H9 (cell line): ENCODE measurements at regions not wholly inside any gene's neighbourhood (a gene's known extent, or its start where the extent isn't known, plus 50 kb on each side); places are given as distances from the start of the nearest gene placed in this dataset.

ENCODE experiments used
- DNase-seq: peaks from one replicate; pipeline ENCODE4 v3.0.0-alpha.2; 2017
- H2AFZ ChIP-seq: one replicate; pipeline ENCODE4 v1.6.1; 2013; ENCODE audit warnings: mild to moderate bottlenecking, low read length, control low read depth, moderate library complexity
- H2AK5ac ChIP-seq: 2 replicates; pipeline ENCODE4 v1.6.1; 2013; ENCODE audit warnings: low read length, control low read depth, mixed read lengths; ENCODE audit not compliant: insufficient read length
- H2BK120ac ChIP-seq: one replicate; pipeline ENCODE4 v1.6.1; 2013; ENCODE audit warnings: low read depth, mild to moderate bottlenecking, low read length, control low read depth, inconsistent platforms; ENCODE audit not compliant: poor library complexity, severe bottlenecking
- H2BK12ac ChIP-seq: 2 replicates; pipeline ENCODE4 v1.6.1; 2013; ENCODE audit warnings: low read length, control low read depth, mixed read lengths, low read depth; ENCODE audit not compliant: insufficient read length
- H2BK15ac ChIP-seq: 2 replicates; pipeline ENCODE4 v1.6.1; 2013; ENCODE audit warnings: low read depth, low read length, control low read depth
- H2BK20ac ChIP-seq: one replicate; pipeline ENCODE4 v1.6.1; 2013; ENCODE audit warnings: low read depth, mild to moderate bottlenecking, low read length, control low read depth, inconsistent platforms; ENCODE audit not compliant: poor library complexity, severe bottlenecking
- H2BK5ac ChIP-seq: 2 replicates; pipeline ENCODE4 v1.6.1; 2013; ENCODE audit warnings: low read length, control low read depth, mixed read lengths; ENCODE audit not compliant: insufficient read length
- H3K14ac ChIP-seq: 2 replicates; pipeline ENCODE4 v1.6.1; 2013; ENCODE audit warnings: low read length, control low read depth; ENCODE audit not compliant: insufficient read depth
- H3K18ac ChIP-seq: 2 replicates; pipeline ENCODE4 v1.6.1; 2013; ENCODE audit warnings: low read depth, mild to moderate bottlenecking, mixed read lengths, low read length, control low read depth; ENCODE audit not compliant: insufficient read length
- H3K23ac ChIP-seq: 2 replicates; pipeline ENCODE4 v1.6.1; 2013; ENCODE audit warnings: low read length, control low read depth, mixed read lengths, low read depth; ENCODE audit not compliant: insufficient read length
- H3K23me2 ChIP-seq: 2 replicates; pipeline ENCODE4 v1.6.1; 2013; ENCODE audit warnings: low read depth, mild to moderate bottlenecking, mixed read lengths, low read length, control low read depth; ENCODE audit not compliant: insufficient read length, poor library complexity, severe bottlenecking
- H3K27ac ChIP-seq: 2 replicates; pipeline ENCODE4 v1.5.1; 2013; ENCODE audit warnings: low read length, control low read depth, mixed read lengths, low read depth; ENCODE audit not compliant: insufficient read length
- H3K27me3 ChIP-seq: 2 replicates; pipeline ENCODE4 v1.6.1; 2013; ENCODE audit warnings: low read length, control low read depth, inconsistent platforms; ENCODE audit not compliant: insufficient read depth
- H3K4ac ChIP-seq: 2 replicates; pipeline ENCODE4 v1.6.1; 2013; ENCODE audit warnings: low read depth, mild to moderate bottlenecking, control low read depth, inconsistent platforms, low read length, moderate library complexity
- H3K4me1 ChIP-seq: 2 replicates; pipeline ENCODE4 v1.6.1; 2013; ENCODE audit warnings: low read length, control low read depth, inconsistent platforms; ENCODE audit not compliant: insufficient read depth
- H3K4me2 ChIP-seq: 2 replicates; pipeline ENCODE4 v1.6.1; 2013; ENCODE audit warnings: low read length, control low read depth, mixed read lengths; ENCODE audit not compliant: insufficient read length, insufficient read depth
- H3K56ac ChIP-seq: 2 replicates; pipeline ENCODE4 v1.6.1; 2013; ENCODE audit warnings: low read depth, mild to moderate bottlenecking, mixed read lengths, low read length, control low read depth; ENCODE audit not compliant: insufficient read length
- H3K79me1 ChIP-seq: 2 replicates; pipeline ENCODE4 v1.6.1; 2013; ENCODE audit warnings: low read depth, mild to moderate bottlenecking, moderate library complexity, low read length, control low read depth, inconsistent platforms; ENCODE audit not compliant: insufficient read depth, poor library complexity, severe bottlenecking
- H3K79me2 ChIP-seq: 2 replicates; pipeline ENCODE4 v1.6.1; 2013; ENCODE audit warnings: low read length, control low read depth, inconsistent platforms; ENCODE audit not compliant: insufficient read depth
- H3K9ac ChIP-seq: 2 replicates; pipeline ENCODE4 v1.6.1; 2013; ENCODE audit warnings: low read length, control low read depth, mixed read lengths; ENCODE audit not compliant: insufficient read length; ENCODE audit errors: extremely low read depth
- H3K9me3 ChIP-seq: one replicate; pipeline ENCODE4 v1.6.1; 2013; ENCODE audit warnings: low read depth, low read length, inconsistent platforms; ENCODE audit not compliant: control insufficient read depth
- H3T11ph ChIP-seq: one replicate; pipeline ENCODE4 v1.6.1; 2013; ENCODE audit warnings: mild to moderate bottlenecking, low read length, control low read depth, inconsistent platforms
- H4K20me1 ChIP-seq: one replicate; pipeline ENCODE4 v1.6.1; 2013; ENCODE audit not compliant: control insufficient read depth, insufficient read length, insufficient read depth
- H4K5ac ChIP-seq: 2 replicates; pipeline ENCODE4 v1.6.1; 2013; ENCODE audit warnings: low read depth, mild to moderate bottlenecking, mixed read lengths, low read length, control low read depth; ENCODE audit not compliant: insufficient read length
- H4K8ac ChIP-seq: replicated peaks from 2 replicates; pipeline ENCODE4 v1.6.1; 2013; ENCODE audit warnings: low read length, control low read depth, mixed read lengths, low read depth; ENCODE audit not compliant: insufficient read length
- H4K91ac ChIP-seq: 2 replicates; pipeline ENCODE4 v1.6.1; 2013; ENCODE audit warnings: low read depth, mild to moderate bottlenecking, moderate library complexity, mixed read lengths, low read length, control low read depth; ENCODE audit not compliant: insufficient read length
- H3K27ac Mint-ChIP-seq, 3 experiments: 2 replicates in 2 of 3; 3 replicates in 1 of 3; pipeline ENCODE4 v1.8.0; 2020 to 2021; ENCODE audit warnings: mixed read lengths in 3 of 3, mild to moderate bottlenecking in 1 of 3, moderate library complexity in 1 of 3
- H3K27me3 Mint-ChIP-seq: 2 replicates; pipeline ENCODE4 v1.8.0; 2021; ENCODE audit warnings: low read depth, mild to moderate bottlenecking, moderate library complexity, mixed read lengths
- H3K36me3 Mint-ChIP-seq, 3 experiments: 2 replicates in 2 of 3; 3 replicates in 1 of 3; pipeline ENCODE4 v1.8.0; 2020 to 2021; ENCODE audit warnings: low read depth in 3 of 3, mixed read lengths in 3 of 3; ENCODE audit not compliant: insufficient read depth in 1 of 3
- H3K4me1 Mint-ChIP-seq, 2 experiments: 2 replicates each; pipeline ENCODE4 v1.8.0; 2020; ENCODE audit warnings: mixed read lengths in 2 of 2
- H3K4me3 Mint-ChIP-seq, 2 experiments: 2 replicates in 1 of 2; 3 replicates in 1 of 2; pipeline ENCODE4 v1.8.0; 2020 to 2021; ENCODE audit warnings: mild to moderate bottlenecking in 2 of 2, mixed read lengths in 2 of 2, moderate library complexity in 1 of 2
- H3K9me3 Mint-ChIP-seq, 2 experiments: 2 replicates in 1 of 2; 3 replicates in 1 of 2; pipeline ENCODE4 v1.8.0; 2020; ENCODE audit warnings: mild to moderate bottlenecking in 2 of 2, mixed read lengths in 2 of 2, moderate library complexity in 1 of 2
- WGBS: extraction: QIAGEN DNeasy Blood & Tissue Kit; methylation state at CpG from one replicate; pipeline ENCODE4 v1.1.7; 2013; ENCODE audit warnings: missing lambda C conversion rate, low lambda C conversion rate, mixed read lengths; ENCODE audit not compliant: insufficient read length; ENCODE audit errors: extremely low coverage; 5-methylcytosine and 5-hydroxymethylcytosine counted together
- TF ChIP-seq, protein P1 (sequence below): fragments of 200-600 bp; sonication (generic); conservative IDR thresholded peaks from 3 replicates; pipeline ENCODE4 v1.8.0; 2021; ENCODE audit warnings: antibody characterized with exemption, mild to moderate bottlenecking

DNA sequence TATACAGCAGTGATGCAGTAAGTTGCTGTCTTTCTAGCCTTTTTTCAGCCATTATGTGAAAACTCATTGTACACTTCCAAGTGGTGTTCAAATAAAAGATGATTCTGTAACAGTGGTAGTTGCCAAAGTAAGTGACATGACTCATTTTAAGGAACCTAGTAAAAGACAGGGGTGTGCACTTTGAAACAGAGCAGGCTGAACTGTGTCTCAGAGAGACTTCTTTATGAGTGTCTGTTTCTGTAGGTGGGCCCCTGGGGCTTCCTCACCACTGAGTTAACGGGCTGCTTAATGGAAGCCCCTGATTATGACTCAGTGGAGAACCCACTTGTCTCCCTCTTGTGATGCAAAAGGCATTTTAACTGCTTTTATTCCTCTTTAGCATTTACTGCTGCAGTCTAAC lies 147.3 kb downstream of the PCTP start:
- no peaks in the 10 kb centered on the region for H3K23me2 ChIP-seq
- H4K5ac ChIP-seq: no peak overlapping the region
- no peak overlapping the region for H4K91ac ChIP-seq
- no peak overlapping the region for H3K18ac ChIP-seq
- no peak overlapping the region for H3K9ac ChIP-seq
- H3K27me3 ChIP-seq: no peaks in the 10 kb centered on the region
- H2BK12ac ChIP-seq: no peak overlapping the region
- Mint-ChIP-seq H3K9me3 (no peaks in the 10 kb centered on the region; a peak in 2 of 5 replicates), H3K27me3 (no peaks in the 10 kb centered on the region), H3K4me1 (peaks cover 2 to 4% of the 10 kb centered on the region in 2 experiments; a peak in 1 of 4 replicates), H3K4me3 (no peak overlapping the region), H3K27ac (no peak overlapping the region; a peak in 1 of 7 replicates), H3K36me3 (peaks cover 0 to 2% (median 0%) of the 10 kb centered on the region in 3 experiments; a peak in 2 of 7 replicates)
- no peak overlapping the region for H2BK5ac ChIP-seq
- no peak overlapping the region for H3K4ac ChIP-seq
- no peak overlapping the region for H3K23ac ChIP-seq
- H3K14ac ChIP-seq: no peak overlapping the region
- no peak overlapping the region for H3T11ph ChIP-seq
- no CpG with 5 or more reads among the region's 1 CpG for WGBS
- DNase-seq: no peak
- H3K79me2 ChIP-seq: no peaks in the 10 kb centered on the region
- H2BK120ac ChIP-seq: no peak overlapping the region
- no peak overlapping the region for H3K27ac ChIP-seq
- no peak overlapping the region for H2AFZ ChIP-seq
- TF ChIP-seq, protein P1, sequence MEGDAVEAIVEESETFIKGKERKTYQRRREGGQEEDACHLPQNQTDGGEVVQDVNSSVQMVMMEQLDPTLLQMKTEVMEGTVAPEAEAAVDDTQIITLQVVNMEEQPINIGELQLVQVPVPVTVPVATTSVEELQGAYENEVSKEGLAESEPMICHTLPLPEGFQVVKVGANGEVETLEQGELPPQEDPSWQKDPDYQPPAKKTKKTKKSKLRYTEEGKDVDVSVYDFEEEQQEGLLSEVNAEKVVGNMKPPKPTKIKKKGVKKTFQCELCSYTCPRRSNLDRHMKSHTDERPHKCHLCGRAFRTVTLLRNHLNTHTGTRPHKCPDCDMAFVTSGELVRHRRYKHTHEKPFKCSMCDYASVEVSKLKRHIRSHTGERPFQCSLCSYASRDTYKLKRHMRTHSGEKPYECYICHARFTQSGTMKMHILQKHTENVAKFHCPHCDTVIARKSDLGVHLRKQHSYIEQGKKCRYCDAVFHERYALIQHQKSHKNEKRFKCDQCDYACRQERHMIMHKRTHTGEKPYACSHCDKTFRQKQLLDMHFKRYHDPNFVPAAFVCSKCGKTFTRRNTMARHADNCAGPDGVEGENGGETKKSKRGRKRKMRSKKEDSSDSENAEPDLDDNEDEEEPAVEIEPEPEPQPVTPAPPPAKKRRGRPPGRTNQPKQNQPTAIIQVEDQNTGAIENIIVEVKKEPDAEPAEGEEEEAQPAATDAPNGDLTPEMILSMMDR: no peak
- no peak overlapping the region for H2AK5ac ChIP-seq
- no peak overlapping the region for H2BK20ac ChIP-seq
- no peak overlapping the region for H2BK15ac ChIP-seq
- H3K9me3 ChIP-seq: no peaks in the 10 kb centered on the region
- no peak overlapping the region for H3K4me2 ChIP-seq
- H3K4me1 ChIP-seq: no peaks in the 10 kb centered on the region
- H4K8ac ChIP-seq: no peak overlapping the region
- no peaks in the 10 kb centered on the region for H3K79me1 ChIP-seq
- no peaks in the 10 kb centered on the region for H4K20me1 ChIP-seq
- no peak overlapping the region for H3K56ac ChIP-seq
